OCI-LY7 (cell line): ENCODE measurements at regions not wholly inside any gene's neighbourhood (a gene's known extent, or its start where the extent isn't known, plus 50 kb on each side); places are given as distances from the start of the nearest gene placed in this dataset.

ENCODE experiments used
- BruUV-seq: library from RNA; stranded (reverse); fragments of 400-500 nt; replicated peaks from 2 replicates; lab custom pipeline; 2021; lab: Mats Ljungman, UMichigan
- CTCF ChIA-PET: fragments of 300-600 bp; sonication (Branson Sonifier 250); formaldehyde crosslinking; loops from one replicate; lab custom pipeline; 2022; ENCODE audit warnings: antibody characterized with exemption; ENCODE audit not compliant: unreplicated experiment; lab: Charles Lee
- POLR2A ChIA-PET: fragments of 300-600 bp; sonication (Branson Sonifier 250); formaldehyde crosslinking; loops from one replicate; lab custom pipeline; 2022; ENCODE audit warnings: antibody characterized with exemption; lab: Charles Lee
- DNase-seq: peaks from one replicate; pipeline ENCODE4 v3.0.0-alpha.2; 2015; ENCODE audit warnings: low spot score
- H2AFZ ChIP-seq: fragments of 200-600 bp; sonication (generic), shearing (Covaris generic); 2 replicates; pipeline ENCODE4 v1.6.1; 2014; ENCODE audit warnings: mild to moderate bottlenecking, antibody characterized with exemption, low read length, moderate library complexity
- H3K27ac ChIP-seq: fragments of 200-600 bp; sonication (generic); 2 replicates; pipeline ENCODE4 v1.5.1; 2014; ENCODE audit warnings: mixed run types, low read depth, mild to moderate bottlenecking, moderate library complexity, low read length, inconsistent platforms; ENCODE audit not compliant: poor library complexity, severe bottlenecking
- H3K36me3 ChIP-seq: fragments of 200-600 bp; sonication (generic); 2 replicates; pipeline ENCODE4 v1.6.1; 2014; ENCODE audit warnings: mild to moderate bottlenecking, antibody characterized with exemption, low read length, moderate library complexity, mixed read lengths; ENCODE audit not compliant: insufficient read depth
- H3K4me1 ChIP-seq: fragments of 200-600 bp; sonication (generic); 2 replicates; pipeline ENCODE4 v1.5.1; 2014; ENCODE audit warnings: mild to moderate bottlenecking, low read length; ENCODE audit not compliant: insufficient read depth, poor library complexity, severe bottlenecking
- H3K4me2 ChIP-seq: fragments of 200-600 bp; sonication (generic); 2 replicates; pipeline ENCODE4 v1.6.1; 2014; ENCODE audit warnings: mild to moderate bottlenecking, low read length
- H3K4me3 ChIP-seq: fragments of 200-600 bp; sonication (generic); 2 replicates; pipeline ENCODE4 v1.5.1; 2014; ENCODE audit warnings: mild to moderate bottlenecking, low read depth, low read length; ENCODE audit not compliant: poor library complexity, severe bottlenecking
- H3K79me2 ChIP-seq: fragments of 200-600 bp; sonication (generic); 2 replicates; pipeline ENCODE4 v1.6.1; 2016; ENCODE audit warnings: low read depth, mild to moderate bottlenecking, low read length, moderate library complexity, mixed read lengths; ENCODE audit not compliant: insufficient read depth
- H3K9me2 ChIP-seq: fragments of 200-600 bp; sonication (generic); 2 replicates; pipeline ENCODE4 v1.6.1; 2016; ENCODE audit warnings: mild to moderate bottlenecking, low read length, mixed read lengths; ENCODE audit not compliant: insufficient read depth
- H3K9me3 ChIP-seq: fragments of 200-600 bp; sonication (generic); 2 replicates; pipeline ENCODE4 v1.6.1; 2014; ENCODE audit warnings: mild to moderate bottlenecking, mixed run types, low read length, mixed read lengths
- H4K20me1 ChIP-seq: fragments of 200-600 bp; sonication (generic); 2 replicates; pipeline ENCODE4 v1.6.1; 2014; ENCODE audit warnings: mild to moderate bottlenecking, antibody characterized with exemption, low read length, moderate library complexity, mixed read lengths; ENCODE audit not compliant: insufficient read depth
- EZH2phosphoT487 ChIP-seq: fragments of 200-600 bp; sonication (generic); IDR thresholded peaks from 2 replicates; pipeline ENCODE4 v1.6.1; 2018; ENCODE audit warnings: low read depth, borderline replicate concordance, mild to moderate bottlenecking, mixed run types, antibody characterized with exemption, low read length, moderate library complexity, mixed read lengths
- intact Hi-C: fragments of 100-400 bp; cut with micrococcal nuclease; formaldehyde crosslinking; loops from one replicate; pipeline ENCODE4 v1.10.0; 2022; ENCODE audit not compliant: unreplicated experiment
- TF ChIP-seq, protein P1 (sequence below): fragments of 200-600 bp; sonication (generic); conservative IDR thresholded peaks from 2 replicates; pipeline ENCODE4 v1.5.1; 2014; ENCODE audit warnings: mild to moderate bottlenecking, antibody characterized with exemption, low read length, moderate library complexity, mixed read lengths

GRCh38 chr18:2070631-2071030, 500.7 kb downstream of the METTL4 start:
- H3K9me2 ChIP-seq = no peaks in the 10 kb centered on the region
- no peak overlapping the region for H2AFZ ChIP-seq
- ChIA-PET POLR2A (no interaction called here), CTCF (no interaction called here)
- H3K36me3 ChIP-seq = no peaks in the 10 kb centered on the region
- no peak for TF ChIP-seq EZH2phosphoT487
- TF ChIP-seq, protein P1, sequence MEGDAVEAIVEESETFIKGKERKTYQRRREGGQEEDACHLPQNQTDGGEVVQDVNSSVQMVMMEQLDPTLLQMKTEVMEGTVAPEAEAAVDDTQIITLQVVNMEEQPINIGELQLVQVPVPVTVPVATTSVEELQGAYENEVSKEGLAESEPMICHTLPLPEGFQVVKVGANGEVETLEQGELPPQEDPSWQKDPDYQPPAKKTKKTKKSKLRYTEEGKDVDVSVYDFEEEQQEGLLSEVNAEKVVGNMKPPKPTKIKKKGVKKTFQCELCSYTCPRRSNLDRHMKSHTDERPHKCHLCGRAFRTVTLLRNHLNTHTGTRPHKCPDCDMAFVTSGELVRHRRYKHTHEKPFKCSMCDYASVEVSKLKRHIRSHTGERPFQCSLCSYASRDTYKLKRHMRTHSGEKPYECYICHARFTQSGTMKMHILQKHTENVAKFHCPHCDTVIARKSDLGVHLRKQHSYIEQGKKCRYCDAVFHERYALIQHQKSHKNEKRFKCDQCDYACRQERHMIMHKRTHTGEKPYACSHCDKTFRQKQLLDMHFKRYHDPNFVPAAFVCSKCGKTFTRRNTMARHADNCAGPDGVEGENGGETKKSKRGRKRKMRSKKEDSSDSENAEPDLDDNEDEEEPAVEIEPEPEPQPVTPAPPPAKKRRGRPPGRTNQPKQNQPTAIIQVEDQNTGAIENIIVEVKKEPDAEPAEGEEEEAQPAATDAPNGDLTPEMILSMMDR = no peak
- intact Hi-C loops = no loop called here
- H3K4me1 ChIP-seq = no peaks in the 10 kb centered on the region
- no peak overlapping the region for H3K4me3 ChIP-seq
- no peak overlapping the region for H3K27ac ChIP-seq
- no peaks in the 10 kb centered on the region for H3K9me3 ChIP-seq
- no TSS peak for BruUV-seq
- H4K20me1 ChIP-seq = no peaks in the 10 kb centered on the region
- H3K4me2 ChIP-seq = no peak overlapping the region
- DNase-seq = no peak
- no peaks in the 10 kb centered on the region for H3K79me2 ChIP-seq

- no peak for TF ChIP-seq EZH2phosphoT487
- TF ChIP-seq, protein P1 = no peak
- BruUV-seq = no TSS peak
- no peaks in the 10 kb centered on the region for H3K9me2 ChIP-seq
- no peaks in the 10 kb centered on the region for H3K36me3 ChIP-seq
- no peaks in the 10 kb centered on the region for H3K4me1 ChIP-seq
- H4K20me1 ChIP-seq = no peaks in the 10 kb centered on the region
- no peak overlapping the region for H2AFZ ChIP-seq
- no peaks in the 10 kb centered on the region for H3K9me3 ChIP-seq
- POLR2A ChIA-PET = interaction anchor here (0.7 kb wide), 1 partner anchor 224 kb away, joined by 5 read pairs; no protein-coding TSS in a partner anchor
- no peak overlapping the region for H3K4me2 ChIP-seq
- no peak for DNase-seq
- no peak overlapping the region for H3K27ac ChIP-seq
- CTCF ChIA-PET = no interaction called here
- intact Hi-C loops = no loop called here
- no peak overlapping the region for H3K4me3 ChIP-seq
- no peaks in the 10 kb centered on the region for H3K79me2 ChIP-seq
Observed at GRCh38 chr18:2075499-2075898, 495.8 kb downstream of the METTL4 start.

GRCh38 chr18:2082676-2083075, 488.6 kb downstream of the METTL4 start:
- H3K4me3 ChIP-seq = no peak overlapping the region
- no peak for DNase-seq
- H2AFZ ChIP-seq = no peak overlapping the region
- H3K36me3 ChIP-seq = no peaks in the 10 kb centered on the region
- intact Hi-C loops = no loop called here
- H3K4me1 ChIP-seq = no peaks in the 10 kb centered on the region
- CTCF ChIA-PET = no interaction called here
- no peaks in the 10 kb centered on the region for H3K79me2 ChIP-seq
- H3K4me2 ChIP-seq = no peak overlapping the region
- H3K27ac ChIP-seq = no peak overlapping the region
- BruUV-seq = no TSS peak
- TF ChIP-seq EZH2phosphoT487 = no peak
- TF ChIP-seq, protein P1 = no peak
- no peaks in the 10 kb centered on the region for H4K20me1 ChIP-seq
- H3K9me3 ChIP-seq = no peaks in the 10 kb centered on the region
- POLR2A ChIA-PET = interaction anchor here (0.6 kb wide), 1 partner anchor 72 kb away, joined by 3 read pairs; no protein-coding TSS in a partner anchor
- H3K9me2 ChIP-seq = no peaks in the 10 kb centered on the region
